GM21390 (cell line): ENCODE measurements at regions not wholly inside any gene's neighbourhood (a gene's known extent, or its start where the extent isn't known, plus 50 kb on each side); places are given as distances from the start of the nearest gene placed in this dataset.

ENCODE experiments used
- ATAC-seq: cut with Tn5 transposase; IDR thresholded peaks from one replicate; pipeline ENCODE4 v1.9.1; 2021; ENCODE audit not compliant: unreplicated experiment

GRCh38 chr5:147036691-147037245 is 158.2 kb upstream of the PPP2R2B start:
- no peak for ATAC-seq

- peak; percentile 74 for ATAC-seq
Measured at GRCh38 chr5:147037515-147038205, 159.1 kb upstream of the PPP2R2B start.

GRCh38 chr5:147040856-147041255 is 162.3 kb upstream of the PPP2R2B start:
- ATAC-seq, result no peak

GRCh38 chr5:147044572-147045273 is 166.2 kb upstream of the PPP2R2B start:
- no peak for ATAC-seq

GRCh38 chr5:147045290-147045689 is 166.7 kb upstream of the PPP2R2B start:
- ATAC-seq, result no peak

GRCh38 chr5:147046281-147046680 is 167.7 kb upstream of the PPP2R2B start:
- ATAC-seq, result no peak

GRCh38 chr5:147046894-147047293 is 168.3 kb upstream of the PPP2R2B start:
- no peak for ATAC-seq

GRCh38 chr5:147049764-147050163 is 171.2 kb upstream of the PPP2R2B start:
- no peak for ATAC-seq

- ATAC-seq, result no peak
Measured at GRCh38 chr5:147050172-147050571, 171.6 kb upstream of the PPP2R2B start.

GRCh38 chr5:147051193-147051592 is 172.6 kb upstream of the PPP2R2B start:
- ATAC-seq, result no peak

- ATAC-seq, result no peak
Measured at GRCh38 chr5:147052519-147052918, 174.0 kb upstream of the PPP2R2B start.

GRCh38 chr5:147055089-147055826 is 176.7 kb upstream of the PPP2R2B start:
- no peak for ATAC-seq

GRCh38 chr5:147055850-147056566 is 177.5 kb upstream of the PPP2R2B start:
- ATAC-seq, result no peak

GRCh38 chr5:147057051-147057450 is 177.8 kb upstream of the STK32A start:
- no peak for ATAC-seq

- no peak for ATAC-seq
Measured at GRCh38 chr5:147061431-147061830, 173.4 kb upstream of the STK32A start.

- ATAC-seq, result no peak
Measured at GRCh38 chr5:147062427-147062826, 172.4 kb upstream of the STK32A start.

- no peak for ATAC-seq
Measured at GRCh38 chr5:147063943-147064342, 170.9 kb upstream of the STK32A start.

GRCh38 chr5:147065071-147065470 is 169.8 kb upstream of the STK32A start:
- peak; percentile 77 for ATAC-seq

GRCh38 chr5:147068998-147069397 is 165.8 kb upstream of the STK32A start:
- ATAC-seq, result no peak

- no peak for ATAC-seq
Measured at GRCh38 chr5:147072622-147073021, 162.2 kb upstream of the STK32A start.

- ATAC-seq, result no peak
Measured at GRCh38 chr5:147073098-147073497, 161.7 kb upstream of the STK32A start.
